GM23338 (cell line): ENCODE measurements at regions not wholly inside any gene's neighbourhood (a gene's known extent, or its start where the extent isn't known, plus 50 kb on each side); places are given as distances from the start of the nearest gene placed in this dataset.

Experiments
- ATAC-seq: fragments of 200-7000 bp; cut with Tn5 transposase; 3 replicates; pipeline ENCODE4 v1.9.1; 2020
- DNase-seq: peaks from one replicate; pipeline ENCODE4 v3.0.0-alpha.2; 2015; ENCODE audit warnings: low spot score
- H2AFZ ChIP-seq: fragments of 200-600 bp; sonication (generic); 2 replicates; pipeline ENCODE4 v1.8.0; 2016; ENCODE audit warnings: antibody characterized with exemption, mild to moderate bottlenecking, moderate library complexity
- H3F3A ChIP-seq: fragments of 200-600 bp; sonication (generic); replicated peaks from 2 replicates; pipeline ENCODE4 v1.8.0; 2017; ENCODE audit warnings: antibody characterized with exemption, mixed run types, low read depth
- H3K27ac ChIP-seq: fragments of 200-600 bp; sonication (generic); 2 replicates; pipeline ENCODE4 v1.6.1; 2016; ENCODE audit warnings: low read depth
- H3K27me3 ChIP-seq: fragments of 200-600 bp; sonication (generic); 2 replicates; pipeline ENCODE4 v1.8.0; 2016; ENCODE audit warnings: mild to moderate bottlenecking, mixed run types, moderate library complexity; ENCODE audit not compliant: insufficient read depth
- H3K36me3 ChIP-seq: fragments of 200-600 bp; sonication (generic); 2 replicates; pipeline ENCODE4 v1.8.0; 2016; ENCODE audit warnings: mild to moderate bottlenecking; ENCODE audit not compliant: insufficient read depth
- H3K4me1 ChIP-seq: fragments of 200-600 bp; sonication (generic); 2 replicates; pipeline ENCODE4 v1.8.0; 2016; ENCODE audit warnings: mild to moderate bottlenecking, moderate library complexity; ENCODE audit not compliant: insufficient read depth
- H3K4me2 ChIP-seq: fragments of 200-600 bp; sonication (generic); 2 replicates; pipeline ENCODE4 v1.7.1; 2017; ENCODE audit warnings: mixed run types
- H3K4me3 ChIP-seq: fragments of 200-600 bp; sonication (generic); 2 replicates; pipeline ENCODE4 v1.6.1; 2016; ENCODE audit warnings: mixed run types
- H3K79me2 ChIP-seq: fragments of 200-600 bp; sonication (generic); replicated peaks from 2 replicates; pipeline ENCODE4 v1.8.0; 2017; ENCODE audit warnings: mild to moderate bottlenecking; ENCODE audit not compliant: insufficient read depth
- H3K9me2 ChIP-seq: fragments of 200-600 bp; sonication (generic); 2 replicates; pipeline ENCODE4 v1.8.0; 2017; ENCODE audit not compliant: insufficient read depth
- H4K20me1 ChIP-seq: fragments of 200-600 bp; sonication (generic); replicated peaks from 2 replicates; pipeline ENCODE4 v1.8.0; 2017; ENCODE audit warnings: mild to moderate bottlenecking; ENCODE audit not compliant: insufficient read depth
- H3K27ac Mint-ChIP-seq: 2 replicates; pipeline ENCODE4 v1.8.0; 2020; ENCODE audit warnings: inconsistent platforms, mild to moderate bottlenecking, moderate library complexity, mixed read lengths
- H3K27me3 Mint-ChIP-seq: 3 replicates; pipeline ENCODE4 v1.8.0; 2022; ENCODE audit warnings: low read depth, mild to moderate bottlenecking, moderate library complexity, mixed read lengths, inconsistent platforms; ENCODE audit not compliant: insufficient read depth, poor library complexity
- H3K36me3 Mint-ChIP-seq: 3 replicates; pipeline ENCODE4 v1.8.0; 2021; ENCODE audit warnings: low read depth, mild to moderate bottlenecking, inconsistent platforms, moderate library complexity, mixed read lengths
- H3K4me1 Mint-ChIP-seq: 3 replicates; pipeline ENCODE4 v1.8.0; 2020; ENCODE audit warnings: mild to moderate bottlenecking, inconsistent platforms, mixed read lengths
- H3K4me3 Mint-ChIP-seq: 3 replicates; pipeline ENCODE4 v1.8.0; 2021; ENCODE audit warnings: moderate library complexity, mild to moderate bottlenecking, inconsistent platforms, mixed read lengths
- H3K9me3 Mint-ChIP-seq: 3 replicates; pipeline ENCODE4 v1.8.0; 2020; ENCODE audit warnings: moderate library complexity, mild to moderate bottlenecking, inconsistent platforms, mixed read lengths
- CREB1 ChIP-seq: fragments of 250-450 bp; sonication (Bioruptor Pico); IDR thresholded peaks from 2 replicates; pipeline ENCODE4 v1.5.0; 2020; ENCODE audit warnings: low read depth, mild to moderate bottlenecking, moderate library complexity
- EZH2phosphoT487 ChIP-seq: fragments of 200-600 bp; sonication (generic); IDR thresholded peaks from one replicate; pipeline ENCODE4 v1.8.1; 2018; ENCODE audit warnings: antibody characterized with exemption; ENCODE audit not compliant: unreplicated experiment
- JUNB ChIP-seq: IDR thresholded peaks from one replicate; pipeline ENCODE4 v1.6.1; 2016; ENCODE audit warnings: antibody characterized with exemption; ENCODE audit not compliant: unreplicated experiment
- NANOG ChIP-seq: IDR thresholded peaks from 2 replicates; pipeline ENCODE4 v1.6.1; 2016; ENCODE audit warnings: antibody characterized with exemption, borderline replicate concordance
- POLR2AphosphoS5 ChIP-seq: IDR thresholded peaks from 2 replicates; pipeline ENCODE4 v1.6.1; 2016; ENCODE audit warnings: antibody characterized with exemption, low read depth
- ZNF114 ChIP-seq: fragments of 250-450 bp; sonication (Bioruptor Pico); IDR thresholded peaks from 2 replicates; pipeline ENCODE4 v1.5.0; 2020; ENCODE audit warnings: mild to moderate bottlenecking, moderate library complexity
- ZNF331 ChIP-seq: fragments of 250-450 bp; sonication (Bioruptor Pico); IDR thresholded peaks from 2 replicates; pipeline ENCODE4 v1.5.0; 2020; ENCODE audit warnings: low read depth, mild to moderate bottlenecking, moderate library complexity
- TF ChIP-seq, protein P1 (sequence below): IDR thresholded peaks from one replicate; pipeline ENCODE4 v1.6.1; 2018; ENCODE audit warnings: antibody characterized with exemption; ENCODE audit not compliant: unreplicated experiment
- TF ChIP-seq, protein P2 (sequence below): IDR thresholded peaks from 2 replicates; pipeline ENCODE4 v1.6.1; 2016; ENCODE audit warnings: antibody characterized with exemption
- TF ChIP-seq, protein P3 (sequence below), 2 experiments: fragments of 200-600 bp in 1 of 2; sonication (generic) in 1 of 2; conservative IDR thresholded peaks; 2 replicates each; pipeline versions ENCODE4 v1.5.1 to v1.6.1; 2016 to 2017; ENCODE audit warnings: antibody characterized with exemption in 2 of 2, low read depth in 2 of 2, mild to moderate bottlenecking in 2 of 2, moderate library complexity in 1 of 2

DNA sequence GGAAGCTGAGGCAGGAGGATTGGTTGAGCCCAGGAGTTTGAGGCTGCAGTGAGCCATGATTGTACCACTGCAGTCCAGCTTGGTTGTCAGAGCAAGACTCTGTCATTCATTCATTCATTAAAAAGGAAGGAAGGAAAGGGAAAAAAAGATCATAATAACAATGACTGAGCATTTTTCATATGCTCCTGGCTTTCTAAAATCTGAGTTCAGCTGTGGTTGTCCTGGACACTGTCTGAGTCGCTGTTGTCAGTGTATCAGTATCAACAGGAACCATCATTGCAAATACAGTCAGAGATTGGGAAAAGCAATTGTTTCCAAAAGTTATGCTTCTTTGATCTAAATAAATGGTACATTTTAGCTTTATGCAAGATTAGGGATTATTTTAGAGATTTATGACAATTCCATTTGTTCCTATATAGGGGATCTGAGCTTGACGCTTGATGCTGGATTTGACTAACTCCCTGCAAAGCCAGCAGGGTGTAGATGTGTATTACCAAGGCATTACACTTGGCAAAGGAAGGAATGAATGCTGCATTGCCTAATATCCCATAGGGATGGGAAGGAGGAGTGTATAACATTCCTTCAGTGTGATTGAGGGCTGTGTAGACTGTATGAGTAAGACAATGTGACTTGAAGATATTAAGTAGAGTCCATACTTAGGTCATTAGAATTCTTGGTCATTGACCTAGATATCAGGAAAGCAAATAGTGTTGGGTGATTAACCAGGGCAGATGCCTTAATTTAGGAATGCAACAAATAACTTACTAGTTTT, 100.2 kb downstream of the DISP1 start:
- Histone ChIP-seq H3K79me2 (no peaks in the 10 kb centered on the region), H3K27ac (no peak overlapping the region), H3K4me3 (no peak overlapping the region), H3K4me1 (no peaks in the 10 kb centered on the region), H3F3A (no peaks in the 10 kb centered on the region), H2AFZ (no peak overlapping the region), H3K4me2 (no peak overlapping the region), H3K27me3 (no peaks in the 10 kb centered on the region), H3K36me3 (peaks cover 6% of the 10 kb centered on the region; the same call in 1 of the 2 replicates), H4K20me1 (no peaks in the 10 kb centered on the region), H3K9me2 (no peaks in the 10 kb centered on the region)
- Mint-ChIP-seq H3K36me3 (peaks cover 8% of the 10 kb centered on the region), H3K27ac (no peak overlapping the region), H3K27me3 (no peaks in the 10 kb centered on the region), H3K9me3 (peaks cover 9% of the 10 kb centered on the region), H3K4me3 (no peak overlapping the region), H3K4me1 (no peaks in the 10 kb centered on the region; the same call in 2 of the 3 replicates)
- DNase-seq (no peak), ATAC-seq (no peak)
- TF ChIP-seq CREB1 (no peak), ZNF114 (no peak), NANOG (no peak), ZNF331 (CRISPR knock-in tag) (no peak)

- Mint-ChIP-seq H3K9me3 (peaks cover 9% of the 10 kb centered on the region), H3K4me1 (no peaks in the 10 kb centered on the region; the same call in 2 of the 3 replicates), H3K27ac (no peak overlapping the region), H3K27me3 (no peaks in the 10 kb centered on the region), H3K4me3 (no peak overlapping the region), H3K36me3 (peaks cover 8% of the 10 kb centered on the region)
- Histone ChIP-seq H3K27me3 (no peaks in the 10 kb centered on the region), H3K4me3 (no peak overlapping the region), H3K4me2 (no peak overlapping the region), H3F3A (no peaks in the 10 kb centered on the region), H3K36me3 (peaks cover 6% of the 10 kb centered on the region; the same call in 1 of the 2 replicates), H3K9me2 (no peaks in the 10 kb centered on the region), H3K4me1 (no peaks in the 10 kb centered on the region), H3K27ac (no peak overlapping the region), H2AFZ (no peak overlapping the region), H4K20me1 (no peaks in the 10 kb centered on the region), H3K79me2 (no peaks in the 10 kb centered on the region)
- no peak for DNase-seq
- ATAC-seq = no peak
- TF ChIP-seq, protein P1, sequence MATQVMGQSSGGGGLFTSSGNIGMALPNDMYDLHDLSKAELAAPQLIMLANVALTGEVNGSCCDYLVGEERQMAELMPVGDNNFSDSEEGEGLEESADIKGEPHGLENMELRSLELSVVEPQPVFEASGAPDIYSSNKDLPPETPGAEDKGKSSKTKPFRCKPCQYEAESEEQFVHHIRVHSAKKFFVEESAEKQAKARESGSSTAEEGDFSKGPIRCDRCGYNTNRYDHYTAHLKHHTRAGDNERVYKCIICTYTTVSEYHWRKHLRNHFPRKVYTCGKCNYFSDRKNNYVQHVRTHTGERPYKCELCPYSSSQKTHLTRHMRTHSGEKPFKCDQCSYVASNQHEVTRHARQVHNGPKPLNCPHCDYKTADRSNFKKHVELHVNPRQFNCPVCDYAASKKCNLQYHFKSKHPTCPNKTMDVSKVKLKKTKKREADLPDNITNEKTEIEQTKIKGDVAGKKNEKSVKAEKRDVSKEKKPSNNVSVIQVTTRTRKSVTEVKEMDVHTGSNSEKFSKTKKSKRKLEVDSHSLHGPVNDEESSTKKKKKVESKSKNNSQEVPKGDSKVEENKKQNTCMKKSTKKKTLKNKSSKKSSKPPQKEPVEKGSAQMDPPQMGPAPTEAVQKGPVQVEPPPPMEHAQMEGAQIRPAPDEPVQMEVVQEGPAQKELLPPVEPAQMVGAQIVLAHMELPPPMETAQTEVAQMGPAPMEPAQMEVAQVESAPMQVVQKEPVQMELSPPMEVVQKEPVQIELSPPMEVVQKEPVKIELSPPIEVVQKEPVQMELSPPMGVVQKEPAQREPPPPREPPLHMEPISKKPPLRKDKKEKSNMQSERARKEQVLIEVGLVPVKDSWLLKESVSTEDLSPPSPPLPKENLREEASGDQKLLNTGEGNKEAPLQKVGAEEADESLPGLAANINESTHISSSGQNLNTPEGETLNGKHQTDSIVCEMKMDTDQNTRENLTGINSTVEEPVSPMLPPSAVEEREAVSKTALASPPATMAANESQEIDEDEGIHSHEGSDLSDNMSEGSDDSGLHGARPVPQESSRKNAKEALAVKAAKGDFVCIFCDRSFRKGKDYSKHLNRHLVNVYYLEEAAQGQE = no peak
- TF ChIP-seq JUNB = no peak
- TF ChIP-seq EZH2phosphoT487 = no peak
- TF ChIP-seq, protein P2, sequence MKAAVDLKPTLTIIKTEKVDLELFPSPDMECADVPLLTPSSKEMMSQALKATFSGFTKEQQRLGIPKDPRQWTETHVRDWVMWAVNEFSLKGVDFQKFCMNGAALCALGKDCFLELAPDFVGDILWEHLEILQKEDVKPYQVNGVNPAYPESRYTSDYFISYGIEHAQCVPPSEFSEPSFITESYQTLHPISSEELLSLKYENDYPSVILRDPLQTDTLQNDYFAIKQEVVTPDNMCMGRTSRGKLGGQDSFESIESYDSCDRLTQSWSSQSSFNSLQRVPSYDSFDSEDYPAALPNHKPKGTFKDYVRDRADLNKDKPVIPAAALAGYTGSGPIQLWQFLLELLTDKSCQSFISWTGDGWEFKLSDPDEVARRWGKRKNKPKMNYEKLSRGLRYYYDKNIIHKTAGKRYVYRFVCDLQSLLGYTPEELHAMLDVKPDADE = no peak
- TF ChIP-seq, protein P3, sequence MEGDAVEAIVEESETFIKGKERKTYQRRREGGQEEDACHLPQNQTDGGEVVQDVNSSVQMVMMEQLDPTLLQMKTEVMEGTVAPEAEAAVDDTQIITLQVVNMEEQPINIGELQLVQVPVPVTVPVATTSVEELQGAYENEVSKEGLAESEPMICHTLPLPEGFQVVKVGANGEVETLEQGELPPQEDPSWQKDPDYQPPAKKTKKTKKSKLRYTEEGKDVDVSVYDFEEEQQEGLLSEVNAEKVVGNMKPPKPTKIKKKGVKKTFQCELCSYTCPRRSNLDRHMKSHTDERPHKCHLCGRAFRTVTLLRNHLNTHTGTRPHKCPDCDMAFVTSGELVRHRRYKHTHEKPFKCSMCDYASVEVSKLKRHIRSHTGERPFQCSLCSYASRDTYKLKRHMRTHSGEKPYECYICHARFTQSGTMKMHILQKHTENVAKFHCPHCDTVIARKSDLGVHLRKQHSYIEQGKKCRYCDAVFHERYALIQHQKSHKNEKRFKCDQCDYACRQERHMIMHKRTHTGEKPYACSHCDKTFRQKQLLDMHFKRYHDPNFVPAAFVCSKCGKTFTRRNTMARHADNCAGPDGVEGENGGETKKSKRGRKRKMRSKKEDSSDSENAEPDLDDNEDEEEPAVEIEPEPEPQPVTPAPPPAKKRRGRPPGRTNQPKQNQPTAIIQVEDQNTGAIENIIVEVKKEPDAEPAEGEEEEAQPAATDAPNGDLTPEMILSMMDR (conservative IDR thresholded peaks at IDR 0.05; ENCODE audit: low read depth in 2 of 2) = no peak
- TF ChIP-seq POLR2AphosphoS5 = no peak
- no peak for TF ChIP-seq NANOG
- no peak for TF ChIP-seq ZNF331 (CRISPR knock-in tag)
Observed at GRCh38 chr1:222916100-222916499, 101.3 kb downstream of the DISP1 start.
